ENCODE measurements at regions not wholly inside any gene's neighbourhood (a gene's known extent, or its start where the extent isn't known, plus 50 kb on each side); places are given as distances from the start of the nearest gene placed in this dataset.

GRCh38 chr6:803191-803977 is 110.4 kb upstream of the EXOC2 start:
- ChIA-PET CTCF (interaction anchor here (0.7 kb wide), 1 partner anchor 623 kb away, joined by 4 read pairs; no protein-coding TSS in a partner anchor), POLR2A (interaction anchor here (0.7 kb wide), 1 partner anchor 623 kb away, joined by 3 read pairs; no protein-coding TSS in a partner anchor)
- TF ChIP-seq ZBTB6 (tag by site-specific recombination; IDR thresholded peaks at IDR 0.05) (no peak), ZNF366 (tag by site-specific recombination; conservative IDR thresholded peaks at IDR 0.05) (peak; percentile 81)

GRCh38 chr6:802701-803100 is 109.8 kb upstream of the EXOC2 start:
- no peak overlapping the region for H3K4me3 ChIP-seq (ENCODE audit: low read depth, low read length)
- CTCF ChIA-PET: interaction anchor here (0.8 kb wide), 1 partner anchor 11 kb away, joined by 3 read pairs; no protein-coding TSS in a partner anchor
- POLR2A ChIA-PET: no interaction called here
- H3K4me1 ChIP-seq (ENCODE audit: control insufficient read depth, insufficient read depth, low read length): no peaks in the 10 kb centered on the region
- H3K9me3 ChIP-seq (ENCODE audit: control insufficient read depth, insufficient read depth, low read depth, low read length): no peaks in the 10 kb centered on the region
- TF ChIP-seq ZNF433 (tag by site-specific recombination; IDR thresholded peaks at IDR 0.05; ENCODE audit: low read depth) (no peak), MEIS1 (CRISPR knock-in tag; IDR thresholded peaks at IDR 0.05; ENCODE audit: borderline replicate concordance) (no peak), ELK4 (IDR thresholded peaks at IDR 0.05; ENCODE audit: borderline replicate concordance, low read depth, low read length) (no peak), ZNF488 (tag by site-specific recombination; IDR thresholded peaks at IDR 0.05) (no peak), BCL6B (tag by site-specific recombination; IDR thresholded peaks at IDR 0.05) (no peak), PATZ1 (tag by site-specific recombination; IDR thresholded peaks at IDR 0.05) (no peak), HOXC10 (CRISPR knock-in tag; IDR thresholded peaks at IDR 0.05) (no peak), ZNF184 (tag by site-specific recombination; IDR thresholded peaks at IDR 0.05) (no peak), ATF2 (tag by site-specific recombination; IDR thresholded peaks at IDR 0.05; ENCODE audit: low read depth) (no peak), ZNF239 (tag by site-specific recombination; IDR thresholded peaks at IDR 0.05) (no peak), ZSCAN23 (tag by site-specific recombination; IDR thresholded peaks at IDR 0.05) (no peak), ZNF26 (tag by site-specific recombination; IDR thresholded peaks at IDR 0.05) (no peak), ZSCAN16 (tag by site-specific recombination; IDR thresholded peaks at IDR 0.05) (no peak), ZNF626 (tag by site-specific recombination; IDR thresholded peaks at IDR 0.05) (no peak), ZNF398 (tag by site-specific recombination; IDR thresholded peaks at IDR 0.05) (no peak), PBX3 (CRISPR knock-in tag; IDR thresholded peaks at IDR 0.05) (no peak)
- no peaks in the 10 kb centered on the region for H3K36me3 ChIP-seq (ENCODE audit: control insufficient read depth in 2 of 2, insufficient read depth in 1 of 2, low read length in 2 of 2)
- no peak overlapping the region for H3K27ac ChIP-seq (ENCODE audit: extremely low read depth, low read depth, low read length)

More at GRCh38 chr6:803191-803977, 110.4 kb upstream of the EXOC2 start:
- no peak overlapping the region for H3K4me3 ChIP-seq (ENCODE audit: low read depth, low read length)
- no peaks in the 10 kb centered on the region for H3K9me3 ChIP-seq (ENCODE audit: control insufficient read depth, insufficient read depth, low read depth, low read length)
- no peaks in the 10 kb centered on the region for H3K4me1 ChIP-seq (ENCODE audit: control insufficient read depth, insufficient read depth, low read length)
- no peak overlapping the region for H3K27ac ChIP-seq (ENCODE audit: extremely low read depth, low read depth, low read length)
- no peaks in the 10 kb centered on the region for H3K36me3 ChIP-seq (ENCODE audit: control insufficient read depth in 2 of 2, insufficient read depth in 1 of 2, low read length in 2 of 2)
